ENCODE measurements at regions not wholly inside any gene's neighbourhood (a gene's known extent, or its start where the extent isn't known, plus 50 kb on each side); places are given as distances from the start of the nearest gene placed in this dataset.

GRCh38 chr18:42165922-42166513, 211.0 kb downstream of the PIK3C3 start:
- DNase-seq (ENCODE audit: insufficient read length, low spot score), result no peak
- no peak for FAIRE-seq

DNA sequence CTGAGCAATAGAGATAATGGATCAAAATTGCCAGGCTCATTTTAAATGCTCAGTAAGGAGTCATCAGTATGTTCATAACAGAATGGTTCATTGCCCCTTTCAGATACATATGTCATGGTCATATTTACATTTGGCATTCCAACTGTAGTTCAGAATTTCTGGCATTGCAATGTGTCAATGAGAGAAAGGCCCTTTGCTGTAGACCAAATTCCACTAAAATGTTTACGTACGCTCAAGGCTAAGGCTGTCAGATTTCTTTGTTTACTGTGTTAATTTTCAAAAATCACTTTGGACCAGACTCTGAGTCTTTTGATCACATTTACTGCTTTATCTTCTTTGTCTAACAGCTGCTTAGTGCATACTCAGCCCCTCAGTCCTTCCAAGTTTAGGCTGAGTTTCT, 213.5 kb downstream of the PIK3C3 start:
- TF ChIP-seq SPI1 (IDR thresholded peaks at IDR 0.05; ENCODE audit: low read depth, low read length) (no peak), TAF1 (IDR thresholded peaks at IDR 0.05; ENCODE audit: low read depth, low read length) (no peak), POLR2AphosphoS5 (IDR thresholded peaks at IDR 0.05; ENCODE audit: low read depth, low read length) (no peak), POU2F2 (IDR thresholded peaks at IDR 0.05; ENCODE audit: low read depth, low read length) (no peak), PAX5 (IDR thresholded peaks at IDR 0.05; ENCODE audit: insufficient read depth, low read length, severe bottlenecking) (no peak), POLR2A (IDR thresholded peaks at IDR 0.05; ENCODE audit: low read depth, low read length) (no peak)
- FAIRE-seq (no peak), DNase-seq (ENCODE audit: insufficient read length, low spot score) (no peak)

More at GRCh38 chr18:42165922-42166513, 211.0 kb downstream of the PIK3C3 start:
- TF ChIP-seq POLR2A (IDR thresholded peaks at IDR 0.05; ENCODE audit: low read depth, low read length) (no peak), POLR2AphosphoS5 (IDR thresholded peaks at IDR 0.05; ENCODE audit: low read depth, low read length) (no peak), SPI1 (IDR thresholded peaks at IDR 0.05; ENCODE audit: low read depth, low read length) (no peak), POU2F2 (IDR thresholded peaks at IDR 0.05; ENCODE audit: low read depth, low read length) (no peak), TAF1 (IDR thresholded peaks at IDR 0.05; ENCODE audit: low read depth, low read length) (no peak), PAX5 (IDR thresholded peaks at IDR 0.05; ENCODE audit: insufficient read depth, low read length, severe bottlenecking) (no peak)

DNA sequence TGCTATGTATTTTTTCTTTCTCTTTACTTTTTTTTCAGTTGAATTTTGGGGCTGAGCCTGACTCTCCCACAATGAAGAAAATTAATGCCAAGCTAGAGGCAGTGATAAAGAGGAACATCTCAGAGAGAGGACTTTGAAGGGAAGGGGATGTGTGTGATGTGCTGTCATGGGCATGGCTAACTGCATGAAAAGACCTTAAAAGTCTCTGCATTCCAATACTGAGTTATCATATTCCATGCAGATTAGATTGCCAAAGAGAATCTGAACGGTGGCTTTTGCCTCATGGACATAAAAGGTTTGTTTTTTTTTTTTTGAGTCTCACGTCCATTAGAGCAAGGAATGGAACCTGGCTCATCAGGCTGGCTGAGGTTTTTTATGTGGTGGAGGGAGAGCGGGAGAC, 213.9 kb downstream of the PIK3C3 start:
- FAIRE-seq (no peak), DNase-seq (ENCODE audit: insufficient read length, low spot score) (no peak)
- TF ChIP-seq POLR2AphosphoS5 (IDR thresholded peaks at IDR 0.05; ENCODE audit: low read depth, low read length) (no peak), PAX5 (IDR thresholded peaks at IDR 0.05; ENCODE audit: insufficient read depth, low read length, severe bottlenecking) (no peak), POU2F2 (IDR thresholded peaks at IDR 0.05; ENCODE audit: low read depth, low read length) (no peak), TAF1 (IDR thresholded peaks at IDR 0.05; ENCODE audit: low read depth, low read length) (no peak), POLR2A (IDR thresholded peaks at IDR 0.05; ENCODE audit: low read depth, low read length) (no peak), SPI1 (IDR thresholded peaks at IDR 0.05; ENCODE audit: low read depth, low read length) (no peak)

DNA sequence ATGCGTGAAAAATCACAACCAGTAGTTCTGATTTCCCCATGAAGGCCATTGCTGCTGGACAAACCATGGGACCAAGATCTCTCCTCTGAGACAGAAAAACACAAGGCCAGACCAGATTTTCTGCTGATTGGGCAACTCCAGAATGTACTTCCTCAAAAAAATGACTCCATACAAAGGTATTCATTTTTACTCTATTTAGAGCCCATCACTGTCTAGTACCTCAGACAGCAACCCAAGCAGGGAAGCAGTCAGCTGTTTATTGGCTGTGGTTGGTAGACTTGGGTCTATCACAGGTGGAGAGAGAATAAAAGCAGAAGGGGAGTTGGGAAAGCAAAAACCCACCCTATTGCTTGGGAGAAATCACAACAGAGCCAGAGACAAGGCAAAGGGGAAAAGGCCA, 219.9 kb downstream of the PIK3C3 start:
- TF ChIP-seq POLR2AphosphoS5 (IDR thresholded peaks at IDR 0.05; ENCODE audit: low read depth, low read length), result no peak
- TF ChIP-seq POU2F2 (IDR thresholded peaks at IDR 0.05; ENCODE audit: low read depth, low read length), result no peak
- TF ChIP-seq TAF1 (IDR thresholded peaks at IDR 0.05; ENCODE audit: low read depth, low read length), result no peak
- no peak for TF ChIP-seq POLR2A (IDR thresholded peaks at IDR 0.05; ENCODE audit: low read depth, low read length)
- TF ChIP-seq SPI1 (IDR thresholded peaks at IDR 0.05; ENCODE audit: low read depth, low read length), result no peak
- TF ChIP-seq PAX5 (IDR thresholded peaks at IDR 0.05; ENCODE audit: insufficient read depth, low read length, severe bottlenecking), result no peak
- FAIRE-seq (no peak), DNase-seq (ENCODE audit: insufficient read length, low spot score) (no peak)

- DNase-seq (ENCODE audit: insufficient read length, low spot score) (no peak), FAIRE-seq (no peak)
- no peak for TF ChIP-seq POU2F2 (IDR thresholded peaks at IDR 0.05; ENCODE audit: low read depth, low read length)
- TF ChIP-seq POLR2A (IDR thresholded peaks at IDR 0.05; ENCODE audit: low read depth, low read length), result no peak
- TF ChIP-seq TAF1 (IDR thresholded peaks at IDR 0.05; ENCODE audit: low read depth, low read length), result no peak
- no peak for TF ChIP-seq SPI1 (IDR thresholded peaks at IDR 0.05; ENCODE audit: low read depth, low read length)
- no peak for TF ChIP-seq PAX5 (IDR thresholded peaks at IDR 0.05; ENCODE audit: insufficient read depth, low read length, severe bottlenecking)
- TF ChIP-seq POLR2AphosphoS5 (IDR thresholded peaks at IDR 0.05; ENCODE audit: low read depth, low read length), result no peak
Measured at GRCh38 chr18:42176599-42176998, 221.6 kb downstream of the PIK3C3 start.

- DNase-seq (ENCODE audit: insufficient read length, low spot score), result no peak
- TF ChIP-seq SPI1 (IDR thresholded peaks at IDR 0.05; ENCODE audit: low read depth, low read length), result no peak
- no peak for TF ChIP-seq POLR2AphosphoS5 (IDR thresholded peaks at IDR 0.05; ENCODE audit: low read depth, low read length)
- TF ChIP-seq POLR2A (IDR thresholded peaks at IDR 0.05; ENCODE audit: low read depth, low read length), result no peak
- no peak for TF ChIP-seq POU2F2 (IDR thresholded peaks at IDR 0.05; ENCODE audit: low read depth, low read length)
- TF ChIP-seq PAX5 (IDR thresholded peaks at IDR 0.05; ENCODE audit: insufficient read depth, low read length, severe bottlenecking), result no peak
- no peak for TF ChIP-seq TAF1 (IDR thresholded peaks at IDR 0.05; ENCODE audit: low read depth, low read length)
- no peak for FAIRE-seq
Measured at GRCh38 chr18:42177390-42177789, 222.4 kb downstream of the PIK3C3 start.

- no peak for TF ChIP-seq TAF1 (IDR thresholded peaks at IDR 0.05; ENCODE audit: low read depth, low read length)
- no peak for TF ChIP-seq POU2F2 (IDR thresholded peaks at IDR 0.05; ENCODE audit: low read depth, low read length)
- no peak for TF ChIP-seq SPI1 (IDR thresholded peaks at IDR 0.05; ENCODE audit: low read depth, low read length)
- no peak for TF ChIP-seq POLR2A (IDR thresholded peaks at IDR 0.05; ENCODE audit: low read depth, low read length)
- no peak for TF ChIP-seq POLR2AphosphoS5 (IDR thresholded peaks at IDR 0.05; ENCODE audit: low read depth, low read length)
- TF ChIP-seq PAX5 (IDR thresholded peaks at IDR 0.05; ENCODE audit: insufficient read depth, low read length, severe bottlenecking), result no peak
- FAIRE-seq, result no peak
- DNase-seq (ENCODE audit: insufficient read length, low spot score), result no peak
Measured at GRCh38 chr18:42178376-42179080, 223.5 kb downstream of the PIK3C3 start.

- no peak for DNase-seq (ENCODE audit: insufficient read length, low spot score)
- TF ChIP-seq SPI1 (IDR thresholded peaks at IDR 0.05; ENCODE audit: low read depth, low read length) (no peak), POLR2AphosphoS5 (IDR thresholded peaks at IDR 0.05; ENCODE audit: low read depth, low read length) (no peak), POLR2A (IDR thresholded peaks at IDR 0.05; ENCODE audit: low read depth, low read length) (no peak), PAX5 (IDR thresholded peaks at IDR 0.05; ENCODE audit: insufficient read depth, low read length, severe bottlenecking) (no peak), POU2F2 (IDR thresholded peaks at IDR 0.05; ENCODE audit: low read depth, low read length) (no peak), TAF1 (IDR thresholded peaks at IDR 0.05; ENCODE audit: low read depth, low read length) (no peak)
- FAIRE-seq, result no peak
Measured at GRCh38 chr18:42179542-42180121, 224.6 kb downstream of the PIK3C3 start.

GRCh38 chr18:42181474-42181873, 226.4 kb downstream of the PIK3C3 start:
- no peak for TF ChIP-seq POU2F2 (IDR thresholded peaks at IDR 0.05; ENCODE audit: low read depth, low read length)
- TF ChIP-seq TAF1 (IDR thresholded peaks at IDR 0.05; ENCODE audit: low read depth, low read length), result no peak
- no peak for TF ChIP-seq SPI1 (IDR thresholded peaks at IDR 0.05; ENCODE audit: low read depth, low read length)
- TF ChIP-seq POLR2A (IDR thresholded peaks at IDR 0.05; ENCODE audit: low read depth, low read length), result no peak
- TF ChIP-seq PAX5 (IDR thresholded peaks at IDR 0.05; ENCODE audit: insufficient read depth, low read length, severe bottlenecking), result no peak
- DNase-seq (ENCODE audit: insufficient read length, low spot score), result no peak
- FAIRE-seq, result no peak
